SK-N-SH treated with all-trans-retinoic acid at 6 μM for 48 hours (cell line): ENCODE measurements at regions not wholly inside any gene's neighbourhood (a gene's known extent, or its start where the extent isn't known, plus 50 kb on each side); places are given as distances from the start of the nearest gene placed in this dataset.

ENCODE experiments used
- ATAC-seq: fragments of 200-7000 bp; cut with Tn5 transposase; 3 replicates; pipeline ENCODE4 v1.9.1; 2020; ENCODE audit warnings: mild to moderate bottlenecking, moderate library complexity
- ARNTL ChIP-seq: fragments of 450-650 bp; formaldehyde crosslinking; IDR thresholded peaks from 2 replicates; pipeline ENCODE4 v1.5.0; 2020; ENCODE audit warnings: low read depth, mild to moderate bottlenecking, moderate library complexity, borderline replicate concordance
- CSDC2 ChIP-seq: fragments of 250-450 bp; sonication (Bioruptor Pico); IDR thresholded peaks from 2 replicates; pipeline ENCODE4 v1.5.0; 2020; ENCODE audit warnings: mild to moderate bottlenecking, moderate library complexity
- ESRRG ChIP-seq: fragments of 250-450 bp; sonication (Bioruptor Pico); IDR thresholded peaks from 2 replicates; pipeline ENCODE4 v1.6.1; 2021; ENCODE audit warnings: mild to moderate bottlenecking
- GLIS3 ChIP-seq: fragments of 250-450 bp; sonication (Bioruptor Pico); IDR thresholded peaks from 2 replicates; pipeline ENCODE4 v1.5.0; 2020; ENCODE audit warnings: mild to moderate bottlenecking, moderate library complexity
- ISL1 ChIP-seq: fragments of 250-450 bp; sonication (Bioruptor Pico); IDR thresholded peaks from 2 replicates; pipeline ENCODE4 v2.1.2; 2022; ENCODE audit warnings: mild to moderate bottlenecking, moderate library complexity
- OSR1 ChIP-seq: fragments of 250-450 bp; sonication (Bioruptor Pico); IDR thresholded peaks from 2 replicates; pipeline ENCODE4 v1.8.0; 2022; ENCODE audit warnings: moderate library complexity, mild to moderate bottlenecking, inconsistent platforms
- PATZ1 ChIP-seq: fragments of 250-450 bp; sonication (Bioruptor Pico); IDR thresholded peaks from 2 replicates; pipeline ENCODE4 v1.8.0; 2020; ENCODE audit warnings: mild to moderate bottlenecking, moderate library complexity, borderline replicate concordance
- PPARA ChIP-seq: fragments of 250-450 bp; sonication (Bioruptor Pico); IDR thresholded peaks from 2 replicates; pipeline ENCODE4 v1.5.0; 2020; ENCODE audit warnings: mild to moderate bottlenecking, borderline replicate concordance
- RARB ChIP-seq: fragments of 250-450 bp; sonication (Bioruptor Pico); IDR thresholded peaks from 2 replicates; pipeline ENCODE4 v1.8.0; 2021; ENCODE audit warnings: mild to moderate bottlenecking, moderate library complexity
- SNAI2 ChIP-seq: fragments of 250-450 bp; sonication (Bioruptor Pico); IDR thresholded peaks from 2 replicates; pipeline ENCODE4 v1.5.0; 2020; ENCODE audit warnings: mild to moderate bottlenecking, moderate library complexity
- TCF4 ChIP-seq: fragments of 250-450 bp; sonication (Bioruptor Pico); IDR thresholded peaks from 2 replicates; pipeline ENCODE4 v1.8.0; 2021; ENCODE audit warnings: mild to moderate bottlenecking, moderate library complexity, borderline replicate concordance
- TOX ChIP-seq: fragments of 250-450 bp; sonication (Bioruptor Pico); IDR thresholded peaks from 2 replicates; pipeline ENCODE4 v1.8.0; 2021; ENCODE audit warnings: mild to moderate bottlenecking, moderate library complexity, borderline replicate concordance
- ZFP30 ChIP-seq: fragments of 450-650 bp; formaldehyde crosslinking; IDR thresholded peaks from 2 replicates; pipeline ENCODE4 v1.5.0; 2022; ENCODE audit warnings: mild to moderate bottlenecking, moderate library complexity
- ZNF565 ChIP-seq: fragments of 450-650 bp; formaldehyde crosslinking; conservative IDR thresholded peaks from 2 replicates; pipeline ENCODE4 v1.5.0; 2020; ENCODE audit warnings: low read depth, mild to moderate bottlenecking, moderate library complexity
- ZNF8 ChIP-seq: fragments of 450-650 bp; formaldehyde crosslinking; IDR thresholded peaks from 2 replicates; pipeline ENCODE4 v1.5.0; 2020; ENCODE audit warnings: mild to moderate bottlenecking, moderate library complexity
- TF ChIP-seq, protein P1 (sequence below): fragments of 250-450 bp; sonication (Bioruptor Pico); IDR thresholded peaks from 2 replicates; pipeline ENCODE4 v1.5.1; 2021; ENCODE audit warnings: mild to moderate bottlenecking, moderate library complexity
- TF ChIP-seq, protein P2 (sequence below): fragments of 250-450 bp; sonication (Bioruptor Pico); IDR thresholded peaks from 2 replicates; pipeline ENCODE4 v1.8.0; 2021; ENCODE audit warnings: low read depth, mild to moderate bottlenecking, moderate library complexity, borderline replicate concordance
- TF ChIP-seq, protein P3 (sequence below): fragments of 250-450 bp; sonication (Bioruptor Pico); IDR thresholded peaks from 2 replicates; pipeline ENCODE4 v1.5.1; 2020; ENCODE audit warnings: low read depth, mild to moderate bottlenecking, moderate library complexity

DNA sequence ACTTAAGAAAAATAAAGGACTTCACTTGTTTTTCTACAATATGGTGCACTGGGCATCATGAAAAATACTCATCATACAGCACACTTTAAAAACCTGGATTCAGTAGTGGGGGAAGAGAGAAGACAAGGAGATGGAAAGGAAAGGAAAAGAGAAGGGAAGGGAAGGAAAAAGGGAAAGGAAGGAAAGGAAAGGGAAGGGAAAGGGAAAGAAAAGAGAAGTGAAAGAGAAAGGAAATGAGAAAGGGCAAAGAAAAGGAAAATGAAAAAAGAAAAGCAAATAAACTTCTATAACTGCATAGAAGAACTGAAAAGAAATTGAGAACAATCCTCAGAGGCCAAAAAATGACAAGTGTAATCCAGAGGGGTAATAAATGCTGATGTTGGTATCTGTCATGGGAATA lies 388.1 kb upstream of the PKDCC start (continued):
- TF ChIP-seq ZNF565 (CRISPR knock-in tag) (no peak), ARNTL (CRISPR knock-in tag) (no peak), GLIS3 (no peak), OSR1 (no peak), ESRRG (CRISPR knock-in tag) (no peak), TCF4 (no peak)

GRCh38 chr2:41662461-41662860 lies 385.4 kb upstream of the PKDCC start:
- TF ChIP-seq, protein P1, sequence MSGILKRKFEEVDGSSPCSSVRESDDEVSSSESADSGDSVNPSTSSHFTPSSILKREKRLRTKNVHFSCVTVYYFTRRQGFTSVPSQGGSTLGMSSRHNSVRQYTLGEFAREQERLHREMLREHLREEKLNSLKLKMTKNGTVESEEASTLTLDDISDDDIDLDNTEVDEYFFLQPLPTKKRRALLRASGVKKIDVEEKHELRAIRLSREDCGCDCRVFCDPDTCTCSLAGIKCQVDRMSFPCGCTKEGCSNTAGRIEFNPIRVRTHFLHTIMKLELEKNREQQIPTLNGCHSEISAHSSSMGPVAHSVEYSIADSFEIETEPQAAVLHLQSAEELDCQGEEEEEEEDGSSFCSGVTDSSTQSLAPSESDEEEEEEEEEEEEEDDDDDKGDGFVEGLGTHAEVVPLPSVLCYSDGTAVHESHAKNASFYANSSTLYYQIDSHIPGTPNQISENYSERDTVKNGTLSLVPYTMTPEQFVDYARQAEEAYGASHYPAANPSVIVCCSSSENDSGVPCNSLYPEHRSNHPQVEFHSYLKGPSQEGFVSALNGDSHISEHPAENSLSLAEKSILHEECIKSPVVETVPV (CRISPR knock-in tag) = no peak
- no peak for TF ChIP-seq ARNTL (CRISPR knock-in tag)
- no peak for TF ChIP-seq TCF4
- TF ChIP-seq ZFP30 (CRISPR knock-in tag) = no peak
- TF ChIP-seq, protein P2, sequence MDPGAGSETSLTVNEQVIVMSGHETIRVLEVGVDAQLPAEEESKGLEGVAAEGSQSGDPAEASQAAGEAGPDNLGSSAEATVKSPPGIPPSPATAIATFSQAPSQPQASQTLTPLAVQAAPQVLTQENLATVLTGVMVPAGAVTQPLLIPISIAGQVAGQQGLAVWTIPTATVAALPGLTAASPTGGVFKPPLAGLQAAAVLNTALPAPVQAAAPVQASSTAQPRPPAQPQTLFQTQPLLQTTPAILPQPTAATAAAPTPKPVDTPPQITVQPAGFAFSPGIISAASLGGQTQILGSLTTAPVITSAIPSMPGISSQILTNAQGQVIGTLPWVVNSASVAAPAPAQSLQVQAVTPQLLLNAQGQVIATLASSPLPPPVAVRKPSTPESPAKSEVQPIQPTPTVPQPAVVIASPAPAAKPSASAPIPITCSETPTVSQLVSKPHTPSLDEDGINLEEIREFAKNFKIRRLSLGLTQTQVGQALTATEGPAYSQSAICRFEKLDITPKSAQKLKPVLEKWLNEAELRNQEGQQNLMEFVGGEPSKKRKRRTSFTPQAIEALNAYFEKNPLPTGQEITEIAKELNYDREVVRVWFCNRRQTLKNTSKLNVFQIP (CRISPR knock-in tag) = no peak
- no peak for TF ChIP-seq PPARA
- ATAC-seq = no peak

DNA sequence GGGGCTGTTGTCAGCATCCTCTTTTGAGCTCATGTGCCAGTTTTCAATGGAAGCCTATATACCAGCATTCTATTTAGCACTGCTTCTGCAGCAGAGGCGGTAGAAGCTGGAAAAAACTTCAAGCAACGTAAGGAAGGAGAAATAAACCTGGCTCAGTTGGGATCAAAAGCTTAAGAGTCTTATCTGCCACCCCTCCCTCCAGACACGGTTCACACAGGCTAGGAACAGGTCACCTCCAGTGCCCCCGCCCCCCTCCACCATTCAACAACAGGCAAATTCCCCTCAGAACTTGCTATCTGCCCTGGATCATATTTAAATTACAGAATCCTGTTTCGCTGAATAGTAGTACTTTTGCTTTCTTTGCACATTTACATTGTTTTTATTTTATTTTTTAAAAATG lies 384.8 kb upstream of the PKDCC start:
- no peak for TF ChIP-seq PPARA
- no peak for TF ChIP-seq TOX (CRISPR knock-in tag)
- TF ChIP-seq ZNF565 (CRISPR knock-in tag) = no peak
- TF ChIP-seq CSDC2 (CRISPR knock-in tag) = no peak
- TF ChIP-seq ZNF8 (CRISPR knock-in tag) = no peak
- no peak for TF ChIP-seq RARB (CRISPR knock-in tag)
- TF ChIP-seq, protein P3, sequence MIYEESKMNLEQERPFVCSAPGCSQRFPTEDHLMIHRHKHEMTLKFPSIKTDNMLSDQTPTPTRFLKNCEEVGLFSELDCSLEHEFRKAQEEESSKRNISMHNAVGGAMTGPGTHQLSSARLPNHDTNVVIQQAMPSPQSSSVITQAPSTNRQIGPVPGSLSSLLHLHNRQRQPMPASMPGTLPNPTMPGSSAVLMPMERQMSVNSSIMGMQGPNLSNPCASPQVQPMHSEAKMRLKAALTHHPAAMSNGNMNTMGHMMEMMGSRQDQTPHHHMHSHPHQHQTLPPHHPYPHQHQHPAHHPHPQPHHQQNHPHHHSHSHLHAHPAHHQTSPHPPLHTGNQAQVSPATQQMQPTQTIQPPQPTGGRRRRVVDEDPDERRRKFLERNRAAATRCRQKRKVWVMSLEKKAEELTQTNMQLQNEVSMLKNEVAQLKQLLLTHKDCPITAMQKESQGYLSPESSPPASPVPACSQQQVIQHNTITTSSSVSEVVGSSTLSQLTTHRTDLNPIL (CRISPR knock-in tag) = no peak
- TF ChIP-seq OSR1 = no peak
- TF ChIP-seq PATZ1 = no peak
- no peak for TF ChIP-seq TCF4
- TF ChIP-seq, protein P1 (CRISPR knock-in tag) = no peak
- no peak for ATAC-seq

DNA sequence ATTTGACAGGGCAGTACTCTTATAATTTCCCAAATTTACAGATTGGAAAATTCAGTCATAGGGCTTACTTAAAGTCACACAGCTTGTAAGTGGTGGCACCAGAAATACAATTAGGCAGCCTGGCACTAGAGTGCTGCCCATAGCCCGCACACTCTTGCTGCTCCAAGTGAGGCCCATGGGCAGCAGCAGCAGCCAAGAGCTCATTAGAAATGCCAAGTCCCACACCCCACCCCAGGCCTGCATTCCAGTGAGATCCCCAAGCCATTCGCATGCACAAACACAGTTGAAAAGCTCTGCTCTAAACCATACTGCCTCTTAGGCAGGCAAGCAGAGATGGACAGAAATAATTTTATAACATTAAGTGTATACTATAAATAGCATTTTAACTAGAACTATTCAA lies 379.3 kb upstream of the PKDCC start:
- TF ChIP-seq SNAI2 = no peak
- ATAC-seq = no peak

DNA sequence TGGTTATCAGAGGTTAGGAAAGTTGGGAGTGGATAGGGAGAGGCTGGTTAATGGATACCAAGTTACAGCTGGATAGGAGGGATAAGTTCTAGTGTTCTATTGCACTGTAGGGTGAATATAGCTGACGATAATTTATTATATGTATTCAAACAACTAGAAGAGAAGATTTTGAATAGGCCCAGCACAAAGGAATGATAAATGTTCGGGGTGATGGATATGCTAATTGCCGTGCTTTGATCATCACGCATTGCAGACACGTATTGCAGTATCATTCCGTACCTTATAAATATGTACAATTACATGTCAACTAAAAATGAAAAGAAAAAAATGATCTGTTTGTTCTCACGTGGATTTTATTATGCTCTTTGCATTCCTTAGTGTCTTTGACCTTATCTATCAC lies 369.2 kb upstream of the PKDCC start:
- TF ChIP-seq ISL1 (CRISPR knock-in tag) (no peak), ZNF8 (CRISPR knock-in tag) (no peak), SNAI2 (no peak), ZNF565 (CRISPR knock-in tag) (no peak), ARNTL (CRISPR knock-in tag) (no peak)
- TF ChIP-seq, protein P2 (CRISPR knock-in tag) = no peak
- TF ChIP-seq, protein P3 (CRISPR knock-in tag) = no peak
- TF ChIP-seq, all 23 proteins: peak for 0
- ATAC-seq = no peak
